ENCODE measurements at regions not wholly inside any gene's neighbourhood (a gene's known extent, or its start where the extent isn't known, plus 50 kb on each side); places are given as distances from the start of the nearest gene placed in this dataset.

DNA sequence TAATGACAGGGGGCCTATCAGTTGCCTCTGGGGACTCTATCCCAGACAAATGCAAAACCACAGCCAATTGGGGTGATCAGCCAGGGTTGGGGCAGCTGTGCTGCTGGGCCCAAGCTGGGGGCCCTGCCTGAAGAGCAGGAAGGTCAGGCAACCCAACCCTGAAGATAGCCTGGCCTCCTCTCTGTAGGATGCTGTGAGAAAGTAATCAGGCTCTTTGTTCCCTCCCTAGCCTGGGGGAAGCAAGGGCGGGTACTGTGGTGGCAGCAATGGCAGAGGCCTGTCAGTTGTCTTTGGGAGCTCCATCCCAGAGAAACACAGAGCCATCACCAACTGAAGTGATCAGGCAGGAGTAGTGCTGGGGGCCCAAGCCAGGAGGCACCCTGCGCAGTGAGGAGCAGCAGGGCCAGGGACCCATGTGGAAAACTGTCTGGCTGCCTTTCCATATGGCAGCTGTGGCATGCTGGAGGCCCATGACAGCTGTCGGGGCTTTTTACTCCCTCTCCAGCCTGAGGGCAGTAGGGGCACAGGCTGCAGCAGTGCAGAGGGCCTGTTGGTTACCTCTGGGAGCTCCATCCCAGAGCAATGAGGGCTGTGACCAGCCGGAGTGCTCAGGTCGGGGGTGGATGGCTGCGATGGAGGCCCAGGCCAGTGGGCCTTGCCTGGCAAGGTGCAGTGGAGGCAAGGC is 73.6 kb upstream of the ATP12A start:
- DNase-seq (ENCODE audit: low spot score): no peak
- TF ChIP-seq, protein P1, sequence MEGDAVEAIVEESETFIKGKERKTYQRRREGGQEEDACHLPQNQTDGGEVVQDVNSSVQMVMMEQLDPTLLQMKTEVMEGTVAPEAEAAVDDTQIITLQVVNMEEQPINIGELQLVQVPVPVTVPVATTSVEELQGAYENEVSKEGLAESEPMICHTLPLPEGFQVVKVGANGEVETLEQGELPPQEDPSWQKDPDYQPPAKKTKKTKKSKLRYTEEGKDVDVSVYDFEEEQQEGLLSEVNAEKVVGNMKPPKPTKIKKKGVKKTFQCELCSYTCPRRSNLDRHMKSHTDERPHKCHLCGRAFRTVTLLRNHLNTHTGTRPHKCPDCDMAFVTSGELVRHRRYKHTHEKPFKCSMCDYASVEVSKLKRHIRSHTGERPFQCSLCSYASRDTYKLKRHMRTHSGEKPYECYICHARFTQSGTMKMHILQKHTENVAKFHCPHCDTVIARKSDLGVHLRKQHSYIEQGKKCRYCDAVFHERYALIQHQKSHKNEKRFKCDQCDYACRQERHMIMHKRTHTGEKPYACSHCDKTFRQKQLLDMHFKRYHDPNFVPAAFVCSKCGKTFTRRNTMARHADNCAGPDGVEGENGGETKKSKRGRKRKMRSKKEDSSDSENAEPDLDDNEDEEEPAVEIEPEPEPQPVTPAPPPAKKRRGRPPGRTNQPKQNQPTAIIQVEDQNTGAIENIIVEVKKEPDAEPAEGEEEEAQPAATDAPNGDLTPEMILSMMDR (IDR thresholded peaks at IDR 0.05): no peak
- ATAC-seq (ENCODE audit: low FRiP score): no peak

DNA sequence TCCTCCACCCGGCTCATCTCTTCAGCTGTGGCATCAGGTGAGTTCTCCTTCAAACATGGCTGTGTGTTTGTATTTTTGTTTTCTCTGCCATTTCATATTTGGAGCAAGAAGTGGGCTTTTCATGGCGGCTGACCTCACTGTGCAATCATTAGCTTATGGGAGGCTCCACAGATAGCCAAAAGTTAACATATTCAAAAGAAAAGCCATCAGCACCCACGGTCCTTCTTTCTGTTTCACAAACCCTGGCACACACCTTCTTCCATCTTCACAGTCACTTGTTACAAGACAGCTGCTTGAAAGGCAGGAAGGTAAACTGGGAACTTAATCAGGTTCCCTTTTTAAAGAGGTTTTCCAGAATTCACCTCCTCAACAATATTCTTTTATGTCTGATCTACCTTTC is 69.3 kb upstream of the ATP12A start:
- TF ChIP-seq, protein P1 (IDR thresholded peaks at IDR 0.05): no peak
- ATAC-seq (ENCODE audit: low FRiP score): no peak
- no peak for DNase-seq (ENCODE audit: low spot score)

DNA sequence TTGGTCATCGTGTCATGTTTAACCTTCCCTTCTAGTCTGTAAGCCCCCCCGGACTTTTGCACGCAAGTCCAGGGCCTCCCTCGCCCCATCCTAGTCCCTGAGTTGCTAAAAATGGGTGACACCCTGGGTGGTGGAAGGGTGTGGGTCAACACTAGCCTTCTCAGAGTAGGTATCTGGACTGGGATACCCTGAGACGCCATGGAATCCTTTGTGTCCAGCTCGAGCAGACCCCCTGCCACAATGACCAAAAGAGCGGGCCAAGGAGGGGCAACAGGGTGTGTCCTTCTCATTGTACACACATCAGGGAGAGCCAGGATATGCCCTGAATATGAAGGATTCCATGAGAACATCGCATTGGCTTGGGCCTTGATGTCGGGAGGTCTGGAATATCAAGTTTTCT is 67.5 kb upstream of the ATP12A start:
- TF ChIP-seq, protein P1 (IDR thresholded peaks at IDR 0.05): no peak
- ATAC-seq (ENCODE audit: low FRiP score) (no peak), DNase-seq (ENCODE audit: low spot score) (no peak)

DNA sequence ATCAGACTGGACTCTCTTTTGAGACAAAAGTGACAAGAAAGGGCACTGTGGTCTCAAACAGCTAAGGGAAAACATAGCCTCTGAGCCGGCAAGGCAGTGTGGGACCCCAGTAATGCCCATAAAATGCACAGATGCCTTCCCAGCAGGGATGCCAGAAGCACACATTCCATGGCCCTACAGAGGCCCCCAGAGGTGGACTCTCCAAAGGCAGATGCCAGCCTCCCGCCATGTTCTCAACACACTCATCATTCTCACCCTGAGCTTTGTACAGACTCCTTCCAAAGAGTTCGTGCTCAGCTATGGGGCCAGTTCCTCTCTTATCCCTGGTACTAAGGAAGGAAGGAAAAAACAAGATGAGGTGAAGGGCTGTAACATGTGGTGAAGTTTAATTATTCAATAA is 67.1 kb upstream of the ATP12A start:
- TF ChIP-seq, protein P1 (IDR thresholded peaks at IDR 0.05): no peak
- DNase-seq (ENCODE audit: low spot score): no peak
- ATAC-seq (ENCODE audit: low FRiP score): no peak

DNA sequence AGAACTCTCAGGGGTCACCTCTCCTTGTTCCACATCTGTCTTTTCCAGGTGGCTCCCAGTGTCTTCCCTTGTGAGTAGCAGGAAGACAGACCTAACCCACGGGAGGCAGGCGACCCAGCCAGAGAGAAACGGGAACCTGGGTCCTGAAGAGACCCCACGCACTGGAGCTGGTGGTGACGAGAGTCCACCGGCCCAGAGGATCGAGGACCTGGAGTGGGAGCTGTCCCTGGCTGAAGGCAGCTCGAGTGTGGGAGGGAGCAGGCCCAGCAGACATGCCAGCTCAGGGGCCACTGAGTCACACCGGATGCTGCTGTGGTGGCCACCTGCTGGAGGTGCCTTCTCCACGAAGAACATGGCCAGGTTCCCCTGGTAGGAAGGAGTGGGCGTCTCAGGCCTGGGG is 66.5 kb upstream of the ATP12A start:
- TF ChIP-seq, protein P1 (IDR thresholded peaks at IDR 0.05): no peak
- DNase-seq (ENCODE audit: low spot score) (no peak), ATAC-seq (ENCODE audit: low FRiP score) (no peak)

DNA sequence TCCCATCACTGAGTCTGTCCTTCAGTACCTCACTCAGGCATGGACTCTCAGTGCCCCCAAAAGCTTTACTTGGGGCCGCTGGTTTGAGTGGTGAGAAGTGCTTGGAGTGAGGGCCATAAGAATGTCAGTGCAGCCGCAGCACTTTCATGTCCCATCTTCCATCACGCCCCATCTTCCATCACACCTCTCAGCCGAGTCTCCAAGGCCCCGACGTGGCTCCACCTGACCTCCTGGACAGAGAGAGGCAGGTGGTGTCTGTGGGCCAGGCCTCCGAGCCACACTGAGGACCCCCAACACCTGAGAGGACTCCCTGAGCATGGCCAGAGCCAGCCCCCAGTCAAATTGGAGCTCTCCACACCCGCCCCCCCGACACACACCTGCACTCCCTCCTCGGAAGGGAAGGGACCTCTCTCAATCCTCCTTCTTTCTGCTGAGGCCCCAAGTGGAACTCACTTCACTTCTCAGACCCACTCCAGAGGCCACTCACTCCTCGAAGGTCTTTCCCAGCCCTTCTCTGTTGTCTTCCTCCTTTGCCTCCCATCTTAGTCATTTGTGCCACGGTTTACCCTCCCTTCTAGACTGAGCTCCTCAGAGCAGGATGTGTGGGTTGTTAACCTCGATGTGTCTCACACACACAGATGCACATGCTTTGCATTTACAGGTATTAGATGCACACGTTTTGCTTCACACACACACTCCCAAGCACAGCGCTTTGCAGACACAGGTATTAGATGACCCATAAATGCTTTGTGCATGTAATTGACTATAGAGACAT is 65.7 kb upstream of the ATP12A start:
- no peak for DNase-seq (ENCODE audit: low spot score)
- TF ChIP-seq, protein P1 (IDR thresholded peaks at IDR 0.05): no peak
- ATAC-seq (ENCODE audit: low FRiP score): no peak

DNA sequence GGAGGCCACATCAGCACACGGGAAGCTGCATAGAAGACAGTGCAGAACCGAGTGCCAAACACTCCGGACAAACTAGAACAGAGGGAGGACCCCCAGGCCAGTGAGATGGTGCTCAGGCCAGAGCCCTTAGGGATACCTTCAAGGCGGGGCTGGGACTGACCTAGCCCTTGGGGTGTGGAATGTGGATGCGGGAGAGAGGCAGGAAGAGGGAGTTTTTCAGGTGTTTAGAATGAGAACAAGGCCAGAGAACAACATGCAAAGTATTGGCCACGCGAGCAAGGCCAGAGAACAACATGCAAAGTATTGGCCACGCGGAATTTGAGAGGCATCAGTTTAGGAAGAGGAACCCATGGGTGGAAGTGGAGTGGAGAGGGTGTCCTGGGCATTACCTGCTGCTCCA is 65.1 kb upstream of the ATP12A start:
- TF ChIP-seq, protein P1 (IDR thresholded peaks at IDR 0.05): no peak
- ATAC-seq (ENCODE audit: low FRiP score) (no peak), DNase-seq (ENCODE audit: low spot score) (no peak)
